OCI-LY7 (cell line): ENCODE measurements at regions not wholly inside any gene's neighbourhood (a gene's known extent, or its start where the extent isn't known, plus 50 kb on each side); places are given as distances from the start of the nearest gene placed in this dataset.

Source experiments
- CTCF ChIP-seq: fragments of 200-600 bp; sonication (generic); conservative IDR thresholded peaks from 2 replicates; pipeline ENCODE4 v1.5.1; 2014; ENCODE audit warnings: mild to moderate bottlenecking, antibody characterized with exemption, low read length, moderate library complexity, mixed read lengths
- EZH2phosphoT487 ChIP-seq: fragments of 200-600 bp; sonication (generic); IDR thresholded peaks from 2 replicates; pipeline ENCODE4 v1.6.1; 2018; ENCODE audit warnings: low read depth, borderline replicate concordance, mild to moderate bottlenecking, mixed run types, antibody characterized with exemption, low read length, moderate library complexity, mixed read lengths

DNA sequence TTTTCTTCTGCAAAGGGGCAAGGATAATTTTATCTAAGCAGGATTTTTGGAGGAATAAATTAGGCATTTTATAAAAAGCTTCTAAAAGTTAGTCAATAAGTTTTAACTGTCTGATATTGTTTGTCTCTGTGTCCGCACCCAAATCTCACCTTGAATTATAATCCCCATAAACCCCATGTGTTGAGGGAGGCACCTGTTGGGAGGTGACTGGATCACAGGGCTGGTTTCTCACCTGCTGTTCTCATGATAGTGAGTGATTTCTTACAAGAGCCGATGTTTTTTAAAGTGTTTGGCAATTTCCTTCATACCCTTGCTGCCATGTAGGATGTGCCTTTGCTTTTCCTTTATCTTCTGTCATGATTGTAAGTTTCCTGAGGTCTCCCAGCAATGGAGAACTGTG is 481.4 kb downstream of the GBA3 start:
- TF ChIP-seq CTCF: no peak
- no peak for TF ChIP-seq EZH2phosphoT487
